ENCODE measurements at regions not wholly inside any gene's neighbourhood (a gene's known extent, or its start where the extent isn't known, plus 50 kb on each side); places are given as distances from the start of the nearest gene placed in this dataset.

DNA sequence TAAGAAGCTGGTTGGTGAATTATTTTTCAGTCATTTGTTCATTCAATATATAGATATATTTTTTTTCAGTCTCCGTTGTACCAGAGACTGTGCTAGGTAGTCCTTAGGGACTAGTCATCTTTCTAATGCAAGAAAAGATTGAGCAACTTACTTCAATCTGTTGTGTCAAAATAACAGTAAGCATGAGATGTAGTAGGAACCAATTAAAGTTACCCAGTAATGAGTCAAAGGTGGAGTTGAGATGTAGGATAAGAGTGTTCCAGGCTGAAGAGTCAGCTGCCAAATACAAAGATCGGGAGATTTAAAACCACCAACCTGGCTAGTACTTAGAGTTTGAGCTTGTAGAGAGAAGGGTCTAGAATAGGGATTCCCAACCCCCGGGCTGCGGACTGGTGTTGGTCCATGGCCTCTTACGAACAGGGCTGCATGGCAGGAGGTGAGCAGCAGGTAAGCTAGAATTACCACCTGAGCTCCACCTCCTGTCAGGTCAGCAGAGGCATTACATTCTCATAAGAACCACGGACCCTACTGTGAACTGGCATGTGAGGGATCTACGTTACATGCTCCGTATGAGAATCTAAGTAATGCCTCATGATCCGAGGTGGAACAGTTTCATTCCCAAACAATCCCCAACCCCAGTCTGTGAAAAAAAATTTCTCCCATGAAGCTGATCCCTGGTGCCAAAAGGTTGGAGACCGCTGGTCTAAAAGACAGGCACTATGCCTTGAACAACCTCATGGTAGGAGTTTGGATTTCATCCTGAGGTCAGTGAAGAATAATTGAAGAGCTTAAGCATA lies 1241.5 kb upstream of the WWC1 start:
- no peak overlapping the region for H3K27ac Mint-ChIP-seq
- no peak overlapping the region for H3K4me3 Mint-ChIP-seq
- no peaks in the 10 kb centered on the region for H3K4me1 Mint-ChIP-seq
- no peaks in the 10 kb centered on the region for H3K27me3 Mint-ChIP-seq
- H3K36me3 Mint-ChIP-seq = no peaks in the 10 kb centered on the region
- no peaks in the 10 kb centered on the region for H3K9me3 Mint-ChIP-seq

DNA sequence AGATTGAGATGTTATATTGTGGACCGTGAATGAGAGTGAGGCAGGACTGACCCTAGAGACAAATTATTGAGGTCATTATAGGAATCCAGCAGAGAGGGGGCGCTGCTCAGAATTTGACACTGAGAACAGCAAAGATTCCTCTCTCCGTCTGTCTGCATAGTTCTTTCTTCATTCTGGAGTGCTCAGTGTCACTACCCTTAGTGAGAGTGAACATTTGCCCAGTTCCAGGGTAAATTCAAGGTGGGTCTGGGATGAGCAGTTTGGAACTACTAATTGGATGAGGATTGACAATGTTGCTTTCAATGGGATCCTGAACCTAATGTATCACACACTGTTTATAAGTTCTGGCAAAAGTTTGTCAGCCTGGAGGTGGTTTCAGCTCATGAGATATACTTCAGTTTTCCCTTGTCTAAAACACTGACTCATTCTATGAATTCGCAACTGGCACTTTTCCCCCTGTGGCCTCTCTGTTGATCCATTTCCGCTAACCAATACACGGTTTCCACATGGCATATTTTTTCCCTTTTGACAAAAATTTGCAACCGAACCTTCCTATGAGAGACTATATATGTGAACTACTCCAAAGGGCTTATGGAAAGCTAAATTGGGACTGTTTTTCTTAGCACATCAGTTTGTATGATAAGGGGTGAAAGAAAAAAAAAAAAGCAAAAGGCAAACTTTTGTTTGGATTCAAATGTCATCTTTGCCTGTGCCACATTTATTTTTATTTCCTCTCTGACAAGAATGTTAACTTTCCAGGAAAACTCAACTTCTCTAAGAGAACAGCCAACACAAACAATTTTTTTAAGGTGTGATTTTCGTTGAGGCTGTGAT lies 1240.7 kb upstream of the WWC1 start:
- no peak overlapping the region for H3K4me3 Mint-ChIP-seq
- H3K36me3 Mint-ChIP-seq = no peaks in the 10 kb centered on the region
- H3K4me1 Mint-ChIP-seq = no peaks in the 10 kb centered on the region
- H3K9me3 Mint-ChIP-seq = no peaks in the 10 kb centered on the region
- no peaks in the 10 kb centered on the region for H3K27me3 Mint-ChIP-seq
- H3K27ac Mint-ChIP-seq = no peak overlapping the region

- no peak overlapping the region for H3K27ac Mint-ChIP-seq
- H3K9me3 Mint-ChIP-seq = no peaks in the 10 kb centered on the region
- no peak overlapping the region for H3K4me3 Mint-ChIP-seq
- H3K27me3 Mint-ChIP-seq = no peaks in the 10 kb centered on the region
- no peaks in the 10 kb centered on the region for H3K36me3 Mint-ChIP-seq
- H3K4me1 Mint-ChIP-seq = no peaks in the 10 kb centered on the region
These were observed 1240.1 kb upstream of the WWC1 start for GRCh38 chr5:167051402-167051768.

DNA sequence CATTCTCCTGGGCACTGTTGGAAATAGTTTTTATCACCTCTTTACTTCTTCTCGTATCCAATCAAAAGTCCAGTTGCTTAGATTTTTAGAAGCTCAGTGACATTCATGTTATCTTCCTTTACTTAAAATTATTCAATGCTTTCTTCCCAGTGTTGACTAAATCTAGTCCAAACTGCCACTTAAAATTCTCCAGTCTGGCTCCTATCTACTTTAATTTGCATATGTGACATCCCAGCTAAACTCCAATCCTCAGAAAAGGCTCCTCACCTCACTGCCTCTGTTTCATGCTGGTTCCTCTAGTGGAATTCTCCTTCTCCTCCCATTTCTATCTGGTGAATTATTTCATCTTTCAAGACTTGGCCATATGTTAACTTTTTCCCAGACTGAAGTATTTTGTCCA lies 1238.7 kb upstream of the WWC1 start:
- no peaks in the 10 kb centered on the region for H3K27me3 Mint-ChIP-seq
- H3K36me3 Mint-ChIP-seq = no peaks in the 10 kb centered on the region
- no peaks in the 10 kb centered on the region for H3K4me1 Mint-ChIP-seq
- peaks cover 5% of the 10 kb centered on the region for H3K9me3 Mint-ChIP-seq
- H3K27ac Mint-ChIP-seq = no peak overlapping the region
- no peak overlapping the region for H3K4me3 Mint-ChIP-seq

DNA sequence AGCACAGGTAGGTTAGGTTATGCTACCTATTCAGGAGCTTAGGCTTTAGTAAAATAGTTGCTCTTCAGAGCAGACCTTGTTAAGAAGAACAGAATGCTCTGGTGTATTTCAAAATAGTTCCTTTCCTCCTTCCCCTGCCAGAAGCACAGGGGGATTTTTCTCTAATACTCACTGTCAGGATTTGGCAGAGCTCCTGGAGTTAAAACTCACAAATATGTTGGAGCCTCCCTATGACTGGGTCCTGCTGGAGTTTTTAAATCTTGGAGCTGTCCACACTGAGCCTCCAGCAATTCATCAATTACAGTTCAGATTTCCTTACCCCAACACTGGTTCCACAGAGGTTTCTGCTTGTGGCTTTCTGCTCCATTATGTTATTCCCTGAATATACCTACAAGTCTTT lies 1233.8 kb upstream of the WWC1 start:
- H3K27me3 Mint-ChIP-seq = no peaks in the 10 kb centered on the region
- H3K4me3 Mint-ChIP-seq = no peak overlapping the region
- no peaks in the 10 kb centered on the region for H3K4me1 Mint-ChIP-seq

DNA sequence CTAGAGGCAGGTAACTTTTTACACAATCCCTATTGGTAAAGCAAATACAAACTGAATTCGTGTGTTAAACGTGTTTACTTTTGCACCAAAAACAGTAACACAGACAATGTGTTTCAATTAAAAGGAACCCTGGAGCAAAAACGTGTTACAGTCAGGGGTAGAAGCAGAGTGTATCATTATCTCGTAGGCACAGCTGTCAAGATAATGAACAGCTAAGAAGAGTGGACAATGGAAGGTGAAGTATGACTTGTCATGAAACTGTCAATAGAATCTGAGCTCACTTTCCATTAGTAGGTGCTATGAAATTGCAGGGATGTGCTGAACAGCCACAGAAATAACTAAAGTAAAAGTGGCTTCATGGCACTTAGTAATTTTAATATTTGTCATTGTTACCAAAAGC lies 1229.8 kb upstream of the WWC1 start:
- Mint-ChIP-seq H3K27ac (no peak overlapping the region), H3K27me3 (no peaks in the 10 kb centered on the region), H3K36me3 (no peaks in the 10 kb centered on the region), H3K4me1 (no peaks in the 10 kb centered on the region), H3K9me3 (peaks cover 4% of the 10 kb centered on the region), H3K4me3 (no peak overlapping the region)

More for the DNA sequence above, 1233.8 kb upstream of the WWC1 start:
- Mint-ChIP-seq H3K9me3 (peaks cover 5% of the 10 kb centered on the region), H3K27ac (no peak overlapping the region), H3K36me3 (no peaks in the 10 kb centered on the region)

DNA sequence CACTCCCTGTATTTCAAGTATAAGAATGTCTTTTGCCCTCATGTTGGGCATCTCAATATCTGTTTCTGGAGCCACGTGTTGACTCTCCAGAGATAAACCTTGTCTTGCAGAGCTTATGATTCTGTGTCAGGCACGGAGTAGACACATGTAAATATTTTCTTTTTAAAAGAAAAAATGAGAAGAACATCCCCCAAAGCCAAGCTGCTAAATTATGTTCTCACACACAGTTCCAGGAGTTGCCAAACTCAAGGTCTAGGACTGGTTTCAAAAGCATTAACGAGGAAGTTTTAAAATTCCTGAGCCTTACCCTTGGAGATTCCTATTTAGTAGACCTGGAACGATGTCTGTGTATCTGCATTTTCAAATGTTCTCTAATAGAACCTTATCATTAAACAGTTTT lies 1228.3 kb upstream of the WWC1 start:
- Mint-ChIP-seq H3K4me3 (no peak overlapping the region), H3K9me3 (no peaks in the 10 kb centered on the region), H3K27ac (no peak overlapping the region), H3K27me3 (no peaks in the 10 kb centered on the region), H3K36me3 (no peaks in the 10 kb centered on the region), H3K4me1 (no peaks in the 10 kb centered on the region)

- Mint-ChIP-seq H3K27me3 (no peaks in the 10 kb centered on the region), H3K36me3 (no peaks in the 10 kb centered on the region), H3K4me1 (no peaks in the 10 kb centered on the region), H3K27ac (no peak overlapping the region), H3K9me3 (no peaks in the 10 kb centered on the region), H3K4me3 (no peak overlapping the region)
These were observed 1227.7 kb upstream of the WWC1 start for GRCh38 chr5:167063788-167064187.

DNA sequence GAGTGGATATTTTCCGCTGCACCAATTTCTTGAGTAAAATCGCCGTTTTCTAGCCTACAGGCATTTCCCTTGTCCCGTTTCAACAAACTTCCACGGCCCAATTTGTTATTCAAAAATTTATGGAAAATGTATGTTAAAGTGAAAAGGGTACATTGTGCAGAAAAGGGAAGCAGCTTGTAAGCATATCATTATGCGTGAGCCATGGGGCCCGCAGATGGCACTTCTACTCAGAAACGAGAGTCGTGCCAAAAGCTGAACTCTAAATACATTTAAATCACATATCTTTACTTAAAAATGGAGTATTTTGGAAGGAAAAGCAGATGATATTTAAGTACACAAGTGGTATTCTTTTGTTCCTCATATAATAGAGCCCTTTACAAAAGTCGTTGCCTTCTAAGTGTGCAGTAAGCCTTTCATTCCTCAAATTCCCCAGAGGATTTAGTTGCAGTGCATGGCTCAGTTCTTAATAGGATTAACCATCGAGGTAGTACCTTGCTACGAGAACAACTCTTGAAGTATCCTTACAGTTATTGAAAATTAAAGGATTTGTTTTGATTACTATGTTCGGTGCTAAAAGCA lies 1227.2 kb upstream of the WWC1 start:
- no peaks in the 10 kb centered on the region for H3K4me1 Mint-ChIP-seq
- H3K27me3 Mint-ChIP-seq = no peaks in the 10 kb centered on the region
- H3K27ac Mint-ChIP-seq = no peak overlapping the region
- no peaks in the 10 kb centered on the region for H3K9me3 Mint-ChIP-seq
- no peak overlapping the region for H3K4me3 Mint-ChIP-seq
- H3K36me3 Mint-ChIP-seq = no peaks in the 10 kb centered on the region

DNA sequence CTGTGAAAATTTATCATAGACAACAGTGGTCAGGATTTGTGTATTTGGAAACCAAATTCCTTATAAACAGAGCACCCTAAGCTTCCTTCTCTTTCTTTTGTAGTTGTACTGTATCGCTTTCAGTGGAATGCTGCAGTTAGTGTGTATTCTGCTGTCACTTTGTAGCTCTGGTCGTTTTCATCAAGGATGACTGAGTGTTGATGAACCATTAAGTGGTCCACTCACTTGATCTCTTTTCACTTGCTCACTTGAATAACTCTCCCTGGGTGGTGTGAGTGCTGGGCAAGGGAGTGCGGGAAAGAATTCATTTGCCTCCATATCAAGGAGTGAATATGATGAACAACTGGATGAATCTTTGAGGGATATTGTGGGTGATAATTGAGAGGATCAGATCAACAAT lies 1225.7 kb upstream of the WWC1 start:
- H3K36me3 Mint-ChIP-seq = no peaks in the 10 kb centered on the region
- H3K9me3 Mint-ChIP-seq = no peaks in the 10 kb centered on the region
- H3K27ac Mint-ChIP-seq = no peak overlapping the region
- no peaks in the 10 kb centered on the region for H3K27me3 Mint-ChIP-seq
- no peak overlapping the region for H3K4me3 Mint-ChIP-seq
- H3K4me1 Mint-ChIP-seq = no peaks in the 10 kb centered on the region

- no peaks in the 10 kb centered on the region for H3K27me3 Mint-ChIP-seq
- peaks cover 5% of the 10 kb centered on the region for H3K9me3 Mint-ChIP-seq
- no peak overlapping the region for H3K27ac Mint-ChIP-seq
- no peaks in the 10 kb centered on the region for H3K36me3 Mint-ChIP-seq
- no peaks in the 10 kb centered on the region for H3K4me1 Mint-ChIP-seq
- H3K4me3 Mint-ChIP-seq = no peak overlapping the region
These were observed 1219.3 kb upstream of the WWC1 start for GRCh38 chr5:167071981-167072610.

GRCh38 chr5:167081561-167081960 lies 1209.9 kb upstream of the WWC1 start:
- H3K4me3 Mint-ChIP-seq = no peak overlapping the region
- H3K27me3 Mint-ChIP-seq = no peaks in the 10 kb centered on the region
- no peaks in the 10 kb centered on the region for H3K36me3 Mint-ChIP-seq
- no peak overlapping the region for H3K27ac Mint-ChIP-seq
- no peaks in the 10 kb centered on the region for H3K4me1 Mint-ChIP-seq
- H3K9me3 Mint-ChIP-seq = peaks cover 8% of the 10 kb centered on the region

- Mint-ChIP-seq H3K9me3 (peaks cover 5% of the 10 kb centered on the region), H3K4me1 (no peaks in the 10 kb centered on the region), H3K4me3 (no peak overlapping the region)
These were observed 1194.6 kb upstream of the WWC1 start for GRCh38 chr5:167096816-167097215.

GRCh38 chr5:167104351-167104750 lies 1187.1 kb upstream of the WWC1 start:
- Mint-ChIP-seq H3K4me1 (no peaks in the 10 kb centered on the region), H3K27me3 (no peaks in the 10 kb centered on the region), H3K27ac (no peak overlapping the region), H3K36me3 (no peaks in the 10 kb centered on the region), H3K9me3 (peaks cover 8% of the 10 kb centered on the region), H3K4me3 (no peak overlapping the region)

More at GRCh38 chr5:167096816-167097215, 1194.6 kb upstream of the WWC1 start:
- Mint-ChIP-seq H3K27ac (no peak overlapping the region), H3K36me3 (no peaks in the 10 kb centered on the region), H3K27me3 (no peaks in the 10 kb centered on the region)

- H3K27ac Mint-ChIP-seq = no peak overlapping the region
- no peak overlapping the region for H3K4me3 Mint-ChIP-seq
- H3K36me3 Mint-ChIP-seq = no peaks in the 10 kb centered on the region
- H3K4me1 Mint-ChIP-seq = no peaks in the 10 kb centered on the region
- peaks cover 8% of the 10 kb centered on the region for H3K9me3 Mint-ChIP-seq
- H3K27me3 Mint-ChIP-seq = no peaks in the 10 kb centered on the region
These were observed 1185.5 kb upstream of the WWC1 start for GRCh38 chr5:167105941-167106340.

DNA sequence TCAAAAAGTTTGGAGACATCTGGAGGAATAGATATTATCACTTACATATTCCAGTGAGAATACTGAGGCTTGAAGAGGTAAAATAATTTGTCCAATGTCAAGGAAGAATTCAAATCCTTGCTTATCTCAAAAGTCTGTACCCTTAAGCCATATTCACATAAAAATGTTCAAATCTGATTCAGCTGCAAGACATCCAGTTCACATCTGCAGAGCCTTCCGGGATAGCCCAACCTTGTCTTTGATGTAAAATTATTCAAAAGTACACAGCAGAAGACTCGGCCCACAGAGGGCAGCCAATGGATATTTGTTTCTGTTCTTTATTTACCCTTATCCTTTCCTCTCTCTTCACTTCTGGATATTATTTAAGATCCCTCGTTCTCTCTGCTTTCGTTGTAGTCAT lies 1183.8 kb upstream of the WWC1 start:
- Mint-ChIP-seq H3K27me3 (no peaks in the 10 kb centered on the region), H3K9me3 (peaks cover 13% of the 10 kb centered on the region), H3K4me1 (no peaks in the 10 kb centered on the region), H3K4me3 (no peak overlapping the region), H3K27ac (no peak overlapping the region), H3K36me3 (no peaks in the 10 kb centered on the region)
